ENCODE measurements at regions not wholly inside any gene's neighbourhood (a gene's known extent, or its start where the extent isn't known, plus 50 kb on each side); places are given as distances from the start of the nearest gene placed in this dataset.

DNA sequence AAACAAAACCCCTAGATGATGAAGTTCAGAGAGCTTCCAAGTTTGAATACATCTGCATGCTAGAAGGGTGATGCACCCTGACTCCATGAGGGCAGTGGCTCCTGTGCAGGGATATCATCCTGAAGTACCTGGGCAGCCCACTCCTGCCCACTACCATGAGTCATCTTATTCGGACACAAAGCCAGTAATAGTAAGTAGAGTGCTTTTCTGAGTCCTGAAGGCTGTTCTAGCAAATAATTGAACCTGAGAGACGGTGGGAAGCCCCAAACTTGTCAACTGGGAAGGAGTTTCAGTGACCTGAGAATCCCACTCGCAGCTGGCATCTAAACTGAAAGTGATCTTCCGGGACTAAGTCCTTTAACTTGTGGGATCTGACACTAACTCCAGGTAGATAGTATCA, 152.9 kb upstream of the COL21A1 start (continued):
- TF ChIP-seq, protein P1, sequence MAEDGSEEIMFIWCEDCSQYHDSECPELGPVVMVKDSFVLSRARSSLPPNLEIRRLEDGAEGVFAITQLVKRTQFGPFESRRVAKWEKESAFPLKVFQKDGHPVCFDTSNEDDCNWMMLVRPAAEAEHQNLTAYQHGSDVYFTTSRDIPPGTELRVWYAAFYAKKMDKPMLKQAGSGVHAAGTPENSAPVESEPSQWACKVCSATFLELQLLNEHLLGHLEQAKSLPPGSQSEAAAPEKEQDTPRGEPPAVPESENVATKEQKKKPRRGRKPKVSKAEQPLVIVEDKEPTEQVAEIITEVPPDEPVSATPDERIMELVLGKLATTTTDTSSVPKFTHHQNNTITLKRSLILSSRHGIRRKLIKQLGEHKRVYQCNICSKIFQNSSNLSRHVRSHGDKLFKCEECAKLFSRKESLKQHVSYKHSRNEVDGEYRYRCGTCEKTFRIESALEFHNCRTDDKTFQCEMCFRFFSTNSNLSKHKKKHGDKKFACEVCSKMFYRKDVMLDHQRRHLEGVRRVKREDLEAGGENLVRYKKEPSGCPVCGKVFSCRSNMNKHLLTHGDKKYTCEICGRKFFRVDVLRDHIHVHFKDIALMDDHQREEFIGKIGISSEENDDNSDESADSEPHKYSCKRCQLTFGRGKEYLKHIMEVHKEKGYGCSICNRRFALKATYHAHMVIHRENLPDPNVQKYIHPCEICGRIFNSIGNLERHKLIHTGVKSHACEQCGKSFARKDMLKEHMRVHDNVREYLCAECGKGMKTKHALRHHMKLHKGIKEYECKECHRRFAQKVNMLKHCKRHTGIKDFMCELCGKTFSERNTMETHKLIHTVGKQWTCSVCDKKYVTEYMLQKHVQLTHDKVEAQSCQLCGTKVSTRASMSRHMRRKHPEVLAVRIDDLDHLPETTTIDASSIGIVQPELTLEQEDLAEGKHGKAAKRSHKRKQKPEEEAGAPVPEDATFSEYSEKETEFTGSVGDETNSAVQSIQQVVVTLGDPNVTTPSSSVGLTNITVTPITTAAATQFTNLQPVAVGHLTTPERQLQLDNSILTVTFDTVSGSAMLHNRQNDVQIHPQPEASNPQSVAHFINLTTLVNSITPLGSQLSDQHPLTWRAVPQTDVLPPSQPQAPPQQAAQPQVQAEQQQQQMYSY (CRISPR knock-in tag; IDR thresholded peaks at IDR 0.05) = no peak
- TF ChIP-seq ZNF674 (CRISPR knock-in tag; IDR thresholded peaks at IDR 0.05; ENCODE audit: low read depth) (no peak), THAP7 (CRISPR knock-in tag; IDR thresholded peaks at IDR 0.05) (no peak), MXD1 (CRISPR knock-in tag; IDR thresholded peaks at IDR 0.05) (no peak), ZNF83 (CRISPR knock-in tag; IDR thresholded peaks at IDR 0.05; ENCODE audit: borderline replicate concordance) (no peak), AKAP8 (CRISPR knock-in tag; IDR thresholded peaks at IDR 0.05) (no peak), BORCS8-MEF2B (CRISPR knock-in tag; IDR thresholded peaks at IDR 0.05) (no peak), ZNF720 (CRISPR knock-in tag; IDR thresholded peaks at IDR 0.05) (no peak), PPARG (CRISPR knock-in tag; conservative IDR thresholded peaks at IDR 0.05) (no peak), ZNF709 (CRISPR knock-in tag; IDR thresholded peaks at IDR 0.05) (peak; percentile 6; the same call in 1 of the 2 replicates), ELF4 (CRISPR knock-in tag; IDR thresholded peaks at IDR 0.05; ENCODE audit: borderline replicate concordance) (peak; percentile 77; the same call in 1 of the 2 replicates), NFE2L2 (IDR thresholded peaks at IDR 0.05; ENCODE audit: low read length) (no peak; the same call in 1 of the 2 replicates), NR3C1 (CRISPR knock-in tag; IDR thresholded peaks at IDR 0.05) (no peak), FOXO1 (CRISPR knock-in tag; IDR thresholded peaks at IDR 0.05) (no peak), NPAS2 (CRISPR knock-in tag; IDR thresholded peaks at IDR 0.05; ENCODE audit: borderline replicate concordance) (no peak), TOPORS (CRISPR knock-in tag; IDR thresholded peaks at IDR 0.05) (no peak; the same call in 1 of the 2 replicates), CCAR2 (optimal IDR thresholded peaks at IDR 0.05; ENCODE audit: low read depth, low read length) (no peak), ZNF547 (CRISPR knock-in tag; IDR thresholded peaks at IDR 0.05) (0 out of 2 replicates have a peak, but pooled peaks have one; percentile 12), GATAD2A (CRISPR knock-in tag; IDR thresholded peaks at IDR 0.05) (no peak), CENPT (CRISPR knock-in tag; IDR thresholded peaks at IDR 0.05; ENCODE audit: low read depth) (no peak), ZNF788 (CRISPR knock-in tag; IDR thresholded peaks at IDR 0.05; ENCODE audit: borderline replicate concordance) (0 out of 2 replicates have a peak, but pooled peaks have one; percentile 9), MEF2D (CRISPR knock-in tag; IDR thresholded peaks at IDR 0.05) (no peak), ZNF766 (CRISPR knock-in tag; IDR thresholded peaks at IDR 0.05; ENCODE audit: borderline replicate concordance) (no peak)
- TF ChIP-seq, protein P2, sequence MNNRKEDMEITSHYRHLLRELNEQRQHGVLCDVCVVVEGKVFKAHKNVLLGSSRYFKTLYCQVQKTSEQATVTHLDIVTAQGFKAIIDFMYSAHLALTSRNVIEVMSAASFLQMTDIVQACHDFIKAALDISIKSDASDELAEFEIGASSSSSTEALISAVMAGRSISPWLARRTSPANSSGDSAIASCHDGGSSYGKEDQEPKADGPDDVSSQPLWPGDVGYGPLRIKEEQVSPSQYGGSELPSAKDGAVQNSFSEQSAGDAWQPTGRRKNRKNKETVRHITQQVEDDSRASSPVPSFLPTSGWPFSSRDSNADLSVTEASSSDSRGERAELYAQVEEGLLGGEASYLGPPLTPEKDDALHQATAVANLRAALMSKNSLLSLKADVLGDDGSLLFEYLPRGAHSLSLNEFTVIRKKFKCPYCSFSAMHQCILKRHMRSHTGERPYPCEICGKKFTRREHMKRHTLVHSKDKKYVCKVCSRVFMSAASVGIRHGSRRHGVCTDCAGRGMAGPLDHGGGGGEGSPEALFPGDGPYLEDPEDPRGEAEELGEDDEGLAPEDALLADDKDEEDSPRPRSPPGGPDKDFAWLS (CRISPR knock-in tag; IDR thresholded peaks at IDR 0.05; ENCODE audit: borderline replicate concordance) = no peak
- TF ChIP-seq, protein P3, sequence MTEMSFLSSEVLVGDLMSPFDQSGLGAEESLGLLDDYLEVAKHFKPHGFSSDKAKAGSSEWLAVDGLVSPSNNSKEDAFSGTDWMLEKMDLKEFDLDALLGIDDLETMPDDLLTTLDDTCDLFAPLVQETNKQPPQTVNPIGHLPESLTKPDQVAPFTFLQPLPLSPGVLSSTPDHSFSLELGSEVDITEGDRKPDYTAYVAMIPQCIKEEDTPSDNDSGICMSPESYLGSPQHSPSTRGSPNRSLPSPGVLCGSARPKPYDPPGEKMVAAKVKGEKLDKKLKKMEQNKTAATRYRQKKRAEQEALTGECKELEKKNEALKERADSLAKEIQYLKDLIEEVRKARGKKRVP (CRISPR knock-in tag; IDR thresholded peaks at IDR 0.05) = 0 out of 4 replicates have a peak, but pooled peaks of 1 of the 2 experiments have one; percentile 19

Measured in HepG2 (cell line).